ENCODE measurements at regions not wholly inside any gene's neighbourhood (a gene's known extent, or its start where the extent isn't known, plus 50 kb on each side); places are given as distances from the start of the nearest gene placed in this dataset.
"Not testable (repeated sequence)": the region's sequence is repeated elsewhere in the genome, so short reads cannot be mapped to it uniquely, and the experiment has no call there.

GRCh38 chr10:78215645-78216044, 182.0 kb downstream of the RPS24 start:
- H3K79me1 ChIP-seq (ENCODE audit: low read length) = no peaks in the 10 kb centered on the region
- H2AK5ac ChIP-seq (ENCODE audit: low read length) = no peak overlapping the region
- no peak overlapping the region for H3K23ac ChIP-seq (ENCODE audit: low read length)
- no peak overlapping the region for H3K4me2 ChIP-seq (ENCODE audit: low read length)
- no peaks in the 10 kb centered on the region for H3K36me3 ChIP-seq (ENCODE audit: control insufficient read depth, insufficient read depth, low read length)
- H3K56ac ChIP-seq (ENCODE audit: low read length) = no peak overlapping the region
- H3K79me2 ChIP-seq (ENCODE audit: control insufficient read depth, insufficient read depth, low read length) = no peaks in the 10 kb centered on the region
- H2BK120ac ChIP-seq (ENCODE audit: low read depth, low read length) = no peak overlapping the region
- no peaks in the 10 kb centered on the region for H3K4me1 ChIP-seq (ENCODE audit: control insufficient read depth, low read depth, low read length)
- no peak overlapping the region for H3K9ac ChIP-seq (ENCODE audit: low read length)
- H3K18ac ChIP-seq (ENCODE audit: low read length) = no peak overlapping the region
- no peak overlapping the region for H3K27ac ChIP-seq (ENCODE audit: low read depth, low read length)
- DNase-seq = no peak
- no peaks in the 10 kb centered on the region for H3K27me3 ChIP-seq (ENCODE audit: insufficient read depth, low read length, poor library complexity)
- H3K4me3 ChIP-seq (ENCODE audit: low read length) = no peak overlapping the region
- no peak overlapping the region for H4K5ac ChIP-seq (ENCODE audit: low read length)
- no peak overlapping the region for H2BK5ac ChIP-seq (ENCODE audit: low read length)
- no peak overlapping the region for H4K8ac ChIP-seq (ENCODE audit: low read depth, low read length)
- no peak overlapping the region for H3K4ac ChIP-seq (ENCODE audit: low read depth, low read length)
- H2BK15ac ChIP-seq (replicated peaks; ENCODE audit: low read depth) = no peak overlapping the region
- no CpG with 5 or more reads among the region's 12 CpGs for WGBS (ENCODE audit: extremely low coverage, insufficient coverage, low lambda C conversion rate)

GRCh38 chr10:78217336-78217735, 183.7 kb downstream of the RPS24 start:
- Histone ChIP-seq H3K4ac (ENCODE audit: low read depth, low read length) (no peak overlapping the region), H3K27ac (ENCODE audit: low read depth, low read length) (no peak overlapping the region), H3K79me1 (ENCODE audit: low read length) (no peaks in the 10 kb centered on the region), H2AK5ac (ENCODE audit: low read length) (no peak overlapping the region), H2BK5ac (ENCODE audit: low read length) (no peak overlapping the region), H3K18ac (ENCODE audit: low read length) (no peak overlapping the region), H2BK120ac (ENCODE audit: low read depth, low read length) (no peak overlapping the region), H3K4me2 (ENCODE audit: low read length) (no peak overlapping the region), H3K4me3 (ENCODE audit: low read length) (no peak overlapping the region), H3K27me3 (ENCODE audit: insufficient read depth, low read length, poor library complexity) (no peaks in the 10 kb centered on the region), H3K4me1 (ENCODE audit: control insufficient read depth, low read depth, low read length) (no peaks in the 10 kb centered on the region), H3K36me3 (ENCODE audit: control insufficient read depth, insufficient read depth, low read length) (no peaks in the 10 kb centered on the region), H3K79me2 (ENCODE audit: control insufficient read depth, insufficient read depth, low read length) (no peaks in the 10 kb centered on the region), H3K9ac (ENCODE audit: low read length) (no peak overlapping the region), H3K23ac (ENCODE audit: low read length) (no peak overlapping the region), H4K8ac (ENCODE audit: low read depth, low read length) (no peak overlapping the region), H3K56ac (ENCODE audit: low read length) (no peak overlapping the region), H4K5ac (ENCODE audit: low read length) (no peak overlapping the region), H2BK15ac (replicated peaks; ENCODE audit: low read depth) (no peak overlapping the region)
- no peak for DNase-seq
- no CpG with 5 or more reads among the region's 6 CpGs for WGBS (ENCODE audit: extremely low coverage, insufficient coverage, low lambda C conversion rate)

- Histone ChIP-seq H2BK15ac (replicated peaks; ENCODE audit: low read depth) (no peak overlapping the region), H4K8ac (ENCODE audit: low read depth, low read length) (no peak overlapping the region), H3K4me2 (ENCODE audit: low read length) (no peak overlapping the region), H3K27ac (ENCODE audit: low read depth, low read length) (no peak overlapping the region), H2BK5ac (ENCODE audit: low read length) (no peak overlapping the region), H3K4me1 (ENCODE audit: control insufficient read depth, low read depth, low read length) (no peaks in the 10 kb centered on the region), H3K18ac (ENCODE audit: low read length) (no peak overlapping the region), H3K9ac (ENCODE audit: low read length) (no peak overlapping the region), H2BK120ac (ENCODE audit: low read depth, low read length) (no peak overlapping the region), H3K79me1 (ENCODE audit: low read length) (no peaks in the 10 kb centered on the region), H2AK5ac (ENCODE audit: low read length) (no peak overlapping the region), H3K36me3 (ENCODE audit: control insufficient read depth, insufficient read depth, low read length) (no peaks in the 10 kb centered on the region), H3K79me2 (ENCODE audit: control insufficient read depth, insufficient read depth, low read length) (no peaks in the 10 kb centered on the region), H3K27me3 (ENCODE audit: insufficient read depth, low read length, poor library complexity) (no peaks in the 10 kb centered on the region), H3K23ac (ENCODE audit: low read length) (no peak overlapping the region), H3K4me3 (ENCODE audit: low read length) (no peak overlapping the region), H3K56ac (ENCODE audit: low read length) (no peak overlapping the region), H4K5ac (ENCODE audit: low read length) (no peak overlapping the region), H3K4ac (ENCODE audit: low read depth, low read length) (no peak overlapping the region)
- no peak for DNase-seq
- no CpG with 5 or more reads among the region's 15 CpGs for WGBS (ENCODE audit: extremely low coverage, insufficient coverage, low lambda C conversion rate)
These were observed 185.3 kb downstream of the RPS24 start for GRCh38 chr10:78218798-78219490.

GRCh38 chr10:78219568-78219967, 185.9 kb downstream of the RPS24 start:
- not testable (repeated sequence) for H3K27me3 ChIP-seq (ENCODE audit: insufficient read depth, low read length, poor library complexity); H3K4ac ChIP-seq (ENCODE audit: low read depth, low read length); H3K56ac ChIP-seq (ENCODE audit: low read length); H4K5ac ChIP-seq (ENCODE audit: low read length); H2BK5ac ChIP-seq (ENCODE audit: low read length); H3K4me1 ChIP-seq (ENCODE audit: control insufficient read depth, low read depth, low read length); H3K36me3 ChIP-seq (ENCODE audit: control insufficient read depth, insufficient read depth, low read length); DNase-seq; H2AK5ac ChIP-seq (ENCODE audit: low read length); H3K4me3 ChIP-seq (ENCODE audit: low read length); H3K23ac ChIP-seq (ENCODE audit: low read length); H2BK120ac ChIP-seq (ENCODE audit: low read depth, low read length); H3K9ac ChIP-seq (ENCODE audit: low read length); H3K79me1 ChIP-seq (ENCODE audit: low read length); H3K79me2 ChIP-seq (ENCODE audit: control insufficient read depth, insufficient read depth, low read length); H4K8ac ChIP-seq (ENCODE audit: low read depth, low read length); H3K18ac ChIP-seq (ENCODE audit: low read length); H3K27ac ChIP-seq (ENCODE audit: low read depth, low read length); H3K4me2 ChIP-seq (ENCODE audit: low read length); H2BK15ac ChIP-seq (replicated peaks; ENCODE audit: low read depth)
- WGBS (ENCODE audit: extremely low coverage, insufficient coverage, low lambda C conversion rate) = no CpG with 5 or more reads among the region's 4 CpGs

GRCh38 chr10:78220781-78221180, 187.1 kb downstream of the RPS24 start:
- Histone ChIP-seq H3K4me3 (ENCODE audit: low read length) (no peak overlapping the region), H2BK5ac (ENCODE audit: low read length) (no peak overlapping the region), H3K56ac (ENCODE audit: low read length) (no peak overlapping the region), H2AK5ac (ENCODE audit: low read length) (no peak overlapping the region), H3K27me3 (ENCODE audit: insufficient read depth, low read length, poor library complexity) (no peaks in the 10 kb centered on the region), H3K9ac (ENCODE audit: low read length) (no peak overlapping the region), H2BK120ac (ENCODE audit: low read depth, low read length) (no peak overlapping the region), H2BK15ac (replicated peaks; ENCODE audit: low read depth) (no peak overlapping the region), H3K79me1 (ENCODE audit: low read length) (no peaks in the 10 kb centered on the region), H4K5ac (ENCODE audit: low read length) (no peak overlapping the region), H3K27ac (ENCODE audit: low read depth, low read length) (no peak overlapping the region), H3K23ac (ENCODE audit: low read length) (no peak overlapping the region), H3K18ac (ENCODE audit: low read length) (no peak overlapping the region), H3K4me2 (ENCODE audit: low read length) (no peak overlapping the region), H3K4ac (ENCODE audit: low read depth, low read length) (no peak overlapping the region), H3K36me3 (ENCODE audit: control insufficient read depth, insufficient read depth, low read length) (no peaks in the 10 kb centered on the region), H4K8ac (ENCODE audit: low read depth, low read length) (no peak overlapping the region), H3K79me2 (ENCODE audit: control insufficient read depth, insufficient read depth, low read length) (no peaks in the 10 kb centered on the region), H3K4me1 (ENCODE audit: control insufficient read depth, low read depth, low read length) (no peaks in the 10 kb centered on the region)
- no CpG with 5 or more reads among the region's 2 CpGs for WGBS (ENCODE audit: extremely low coverage, insufficient coverage, low lambda C conversion rate)
- no peak for DNase-seq

All from mesendoderm (in vitro differentiated cells).